ENCODE measurements at regions not wholly inside any gene's neighbourhood (a gene's known extent, or its start where the extent isn't known, plus 50 kb on each side); places are given as distances from the start of the nearest gene placed in this dataset.

DNA sequence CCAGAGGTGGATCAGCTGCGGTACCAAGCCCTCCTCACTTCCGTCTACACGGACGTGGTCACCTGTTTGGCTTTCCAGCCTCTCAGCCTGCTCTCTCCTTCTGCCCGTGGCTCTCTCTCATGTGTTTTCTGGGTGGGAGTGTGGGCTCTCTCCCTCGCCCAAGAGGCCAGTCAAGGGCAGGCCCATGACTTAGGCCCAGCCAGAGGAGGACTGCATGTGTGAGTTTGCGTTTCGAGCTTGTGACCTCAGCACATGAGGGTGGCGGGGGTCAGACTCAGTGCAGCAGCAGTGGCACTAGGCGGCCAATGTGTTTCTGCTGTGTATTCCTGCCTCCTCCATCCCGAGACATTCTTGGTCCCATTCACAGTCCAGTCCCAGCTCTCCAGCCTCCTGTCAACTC is 82.5 kb upstream of the SMIM23 start:
- no peak for DNase-seq (ENCODE audit: low spot score)
- TF ChIP-seq, protein P1, sequence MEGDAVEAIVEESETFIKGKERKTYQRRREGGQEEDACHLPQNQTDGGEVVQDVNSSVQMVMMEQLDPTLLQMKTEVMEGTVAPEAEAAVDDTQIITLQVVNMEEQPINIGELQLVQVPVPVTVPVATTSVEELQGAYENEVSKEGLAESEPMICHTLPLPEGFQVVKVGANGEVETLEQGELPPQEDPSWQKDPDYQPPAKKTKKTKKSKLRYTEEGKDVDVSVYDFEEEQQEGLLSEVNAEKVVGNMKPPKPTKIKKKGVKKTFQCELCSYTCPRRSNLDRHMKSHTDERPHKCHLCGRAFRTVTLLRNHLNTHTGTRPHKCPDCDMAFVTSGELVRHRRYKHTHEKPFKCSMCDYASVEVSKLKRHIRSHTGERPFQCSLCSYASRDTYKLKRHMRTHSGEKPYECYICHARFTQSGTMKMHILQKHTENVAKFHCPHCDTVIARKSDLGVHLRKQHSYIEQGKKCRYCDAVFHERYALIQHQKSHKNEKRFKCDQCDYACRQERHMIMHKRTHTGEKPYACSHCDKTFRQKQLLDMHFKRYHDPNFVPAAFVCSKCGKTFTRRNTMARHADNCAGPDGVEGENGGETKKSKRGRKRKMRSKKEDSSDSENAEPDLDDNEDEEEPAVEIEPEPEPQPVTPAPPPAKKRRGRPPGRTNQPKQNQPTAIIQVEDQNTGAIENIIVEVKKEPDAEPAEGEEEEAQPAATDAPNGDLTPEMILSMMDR (IDR thresholded peaks at IDR 0.05), result no peak
- no peak for ATAC-seq (ENCODE audit: low FRiP score)

DNA sequence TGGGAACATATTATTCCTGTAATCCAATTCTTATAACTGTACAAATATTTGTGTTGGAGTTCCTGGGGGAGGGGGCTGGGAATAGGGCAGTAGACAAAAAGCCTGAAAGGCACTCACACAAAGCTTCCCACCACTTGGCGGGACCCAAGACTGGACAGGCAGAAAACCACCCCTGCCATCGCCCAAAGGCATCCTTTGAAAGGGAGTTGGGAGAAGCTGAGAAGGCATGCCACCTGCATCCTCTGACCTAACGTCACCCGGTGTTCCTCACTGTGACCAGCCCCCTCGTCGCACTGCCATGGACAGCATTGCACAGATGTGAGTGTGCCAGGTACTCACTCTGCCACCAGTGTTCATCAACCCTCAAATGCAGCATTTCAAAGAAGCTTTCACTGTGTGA is 80.6 kb upstream of the SMIM23 start:
- ATAC-seq (ENCODE audit: low FRiP score) (no peak), DNase-seq (ENCODE audit: low spot score) (no peak)
- TF ChIP-seq, protein P1 (IDR thresholded peaks at IDR 0.05), result no peak

DNA sequence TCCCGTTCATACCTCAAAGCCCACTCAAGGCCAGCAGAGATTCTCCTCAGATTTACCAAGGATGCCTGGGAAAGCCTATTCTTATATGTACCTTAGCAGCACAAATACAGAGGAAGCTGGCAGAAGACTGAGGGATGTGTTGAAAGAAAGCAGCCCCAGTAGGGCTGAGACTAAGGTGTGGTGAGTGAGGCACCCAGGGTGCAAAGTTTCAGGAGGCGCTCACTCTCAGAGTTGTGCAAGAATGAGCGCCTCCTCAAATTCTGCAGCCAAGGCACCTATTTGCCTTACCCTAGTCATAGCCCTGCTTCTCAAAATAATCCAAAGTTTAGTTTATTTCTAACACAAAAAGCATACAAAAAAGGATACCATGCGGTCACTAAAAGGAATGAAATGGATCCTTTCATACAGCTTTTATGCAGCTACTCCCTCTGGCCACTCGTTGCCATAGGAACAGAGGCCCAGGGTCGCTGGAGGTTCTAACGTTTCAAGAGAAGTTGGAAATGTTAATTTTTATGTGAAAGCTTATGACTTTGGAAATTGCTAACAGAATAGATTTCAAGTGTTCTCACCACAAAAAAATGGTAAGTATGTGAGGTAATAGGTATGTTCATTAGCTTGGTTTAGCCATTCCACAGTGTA is 79.7 kb upstream of the SMIM23 start:
- TF ChIP-seq, protein P1 (IDR thresholded peaks at IDR 0.05), result no peak

DNA sequence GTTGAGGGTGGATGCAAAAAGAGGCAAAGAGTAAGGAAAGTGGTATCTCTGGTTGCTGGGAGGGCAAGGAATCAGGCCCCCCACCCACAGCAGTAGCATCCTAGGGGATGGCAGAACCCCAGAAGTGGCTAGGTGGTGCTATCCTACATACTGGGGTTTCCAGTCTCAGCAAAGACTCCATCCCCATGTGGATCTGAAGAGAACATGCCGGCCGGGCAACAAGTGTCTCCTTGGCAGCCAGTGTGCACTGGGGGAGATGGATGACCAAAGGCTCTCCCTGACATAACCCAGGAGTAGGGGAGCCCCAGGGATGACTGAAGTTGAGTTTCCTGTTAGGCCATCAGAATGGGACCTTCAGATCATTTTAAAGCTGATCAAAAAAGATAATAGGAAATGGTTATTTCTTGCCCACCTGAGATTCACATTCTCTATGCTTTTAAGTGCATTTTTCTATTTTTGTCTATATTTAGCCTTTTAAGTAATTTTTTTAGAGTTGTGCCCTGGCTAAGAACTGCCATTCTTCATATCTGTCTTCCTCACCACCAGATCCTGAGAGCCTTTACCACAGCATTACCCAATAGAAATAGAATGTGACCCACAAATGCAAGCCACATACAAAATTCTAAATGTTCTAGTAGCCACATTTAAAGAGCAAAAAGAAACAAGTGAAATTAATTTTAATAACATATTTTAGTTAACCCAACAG is 78.7 kb upstream of the SMIM23 start:
- TF ChIP-seq, protein P1 (IDR thresholded peaks at IDR 0.05), result no peak
- no peak for DNase-seq (ENCODE audit: low spot score)
- ATAC-seq (ENCODE audit: low FRiP score), result no peak

More for the DNA sequence above, 79.7 kb upstream of the SMIM23 start:
- ATAC-seq (ENCODE audit: low FRiP score) (no peak), DNase-seq (ENCODE audit: low spot score) (no peak)

DNA sequence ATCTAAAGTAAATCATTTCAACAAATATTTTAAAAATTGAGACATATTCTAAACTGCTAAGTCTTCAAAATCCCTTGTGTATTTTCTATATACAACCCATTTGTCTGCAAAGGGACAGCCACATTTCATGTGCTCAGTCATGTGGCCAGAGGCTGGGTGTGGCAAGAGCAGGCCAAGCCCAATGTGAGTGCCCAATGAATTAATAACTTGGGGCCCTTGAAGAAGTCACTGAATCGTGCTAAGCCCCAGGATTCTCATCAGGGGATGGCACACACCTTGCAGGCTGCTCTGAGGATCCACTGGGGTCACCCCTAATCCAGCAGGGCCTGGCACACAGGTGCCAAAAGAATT is 78.2 kb upstream of the SMIM23 start:
- DNase-seq (ENCODE audit: low spot score), result no peak

DNA sequence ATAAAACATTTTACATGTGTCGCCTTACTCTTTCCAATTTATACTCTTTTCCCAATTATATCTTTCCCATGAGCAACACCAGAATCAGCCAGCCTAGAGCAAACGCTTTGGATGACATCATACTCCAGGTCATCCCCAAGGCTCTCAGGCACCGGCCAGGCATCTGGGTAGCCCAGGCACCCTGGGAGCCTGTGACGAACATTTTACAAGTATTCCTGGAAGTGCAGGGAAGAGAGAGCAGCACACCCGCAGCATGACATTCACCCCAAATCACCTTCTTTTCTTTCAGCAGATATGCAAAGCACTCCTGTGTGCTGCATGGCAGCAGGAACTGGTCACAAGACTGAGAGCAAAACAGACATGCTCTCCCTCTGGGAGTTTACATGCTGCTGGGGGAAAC is 75.7 kb upstream of the SMIM23 start:
- no peak for DNase-seq (ENCODE audit: low spot score)
- TF ChIP-seq, protein P1 (IDR thresholded peaks at IDR 0.05), result no peak
- ATAC-seq (ENCODE audit: low FRiP score), result no peak

More for the DNA sequence above, 78.2 kb upstream of the SMIM23 start:
- no peak for ATAC-seq (ENCODE audit: low FRiP score)
- TF ChIP-seq, protein P1 (IDR thresholded peaks at IDR 0.05), result no peak

DNA sequence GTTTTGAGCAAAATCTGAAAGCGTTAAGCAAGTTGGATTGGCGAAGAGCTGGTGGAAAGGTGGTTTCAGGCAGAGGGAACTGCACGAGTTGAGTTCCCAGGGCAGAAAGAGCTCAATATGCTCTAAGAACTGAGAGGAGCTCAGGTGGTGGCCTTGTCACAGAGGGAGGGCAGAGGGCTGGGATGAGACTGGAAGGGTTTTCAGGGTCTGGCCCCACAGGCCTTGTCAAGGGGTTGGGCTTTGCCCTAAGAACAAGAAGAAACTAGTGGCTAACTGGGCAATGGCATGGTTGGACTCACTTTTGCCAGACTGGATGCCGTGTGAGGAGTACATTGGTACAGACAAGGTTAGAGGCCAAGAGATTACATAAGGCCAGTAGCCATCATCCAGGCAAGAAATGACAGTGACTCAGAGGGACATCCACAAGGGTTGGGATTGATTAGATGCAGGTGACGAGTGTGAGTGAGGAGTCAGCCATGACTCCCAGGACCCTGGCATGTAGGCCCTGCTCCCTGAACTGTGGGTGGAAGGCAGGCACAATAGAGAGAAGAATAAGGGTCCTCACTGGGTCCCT is 75.1 kb upstream of the SMIM23 start:
- TF ChIP-seq, protein P1 (IDR thresholded peaks at IDR 0.05), result no peak
- no peak for ATAC-seq (ENCODE audit: low FRiP score)
- DNase-seq (ENCODE audit: low spot score), result no peak
